DMS114 treated with DMSO at 0.1 percent for 48 hours (cell line): ENCODE measurements at regions not wholly inside any gene's neighbourhood (a gene's known extent, or its start where the extent isn't known, plus 50 kb on each side); places are given as distances from the start of the nearest gene placed in this dataset.
"Not testable (repeated sequence)": the region's sequence is repeated elsewhere in the genome, so short reads cannot be mapped to it uniquely, and the experiment has no call there.

Experiments used
- DNase-seq: peaks from one replicate; lab custom pipeline; 2025; ENCODE audit not compliant: unreplicated experiment; lab: John Stamatoyannopoulos, UW

DNA sequence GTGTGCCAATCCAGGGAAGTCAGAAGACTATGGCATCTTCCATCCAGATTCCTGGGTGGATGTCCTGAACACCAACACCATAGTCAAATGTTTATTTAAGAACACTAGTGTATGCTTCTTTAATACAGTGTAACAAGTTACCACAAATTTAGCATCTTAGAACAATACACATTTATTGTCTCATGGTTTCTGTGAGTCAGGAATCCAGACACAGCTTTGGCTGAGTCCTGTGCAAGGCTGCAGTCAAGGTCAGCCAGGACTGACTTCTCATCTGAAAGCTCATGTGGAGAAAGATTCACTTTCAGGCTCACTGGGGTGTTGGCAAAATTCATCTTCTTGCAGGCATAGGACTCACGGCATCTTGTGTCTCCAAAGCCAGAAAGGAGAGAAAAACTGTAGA is 143.4 kb downstream of the ANXA2 start:
- DNase-seq = no peak

DNA sequence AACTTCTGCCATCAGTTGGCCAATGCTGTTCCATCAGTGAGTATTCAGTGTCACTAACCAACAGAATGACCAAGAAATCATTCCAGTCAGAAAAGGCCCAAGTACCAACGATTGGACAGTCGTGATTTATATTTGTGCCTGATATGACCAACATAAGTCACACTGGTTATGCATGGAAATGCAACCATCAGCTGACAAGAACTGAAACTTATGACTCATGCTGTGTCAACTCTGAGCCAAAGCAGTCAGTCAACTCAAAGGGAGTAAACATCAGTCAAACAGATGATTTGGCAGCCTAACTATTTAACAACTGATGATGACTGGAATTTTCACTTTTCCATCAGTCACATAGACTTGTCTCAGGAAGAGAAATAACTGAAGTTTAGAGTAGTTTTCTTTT is 142.4 kb downstream of the ANXA2 start:
- no peak for DNase-seq

DNA sequence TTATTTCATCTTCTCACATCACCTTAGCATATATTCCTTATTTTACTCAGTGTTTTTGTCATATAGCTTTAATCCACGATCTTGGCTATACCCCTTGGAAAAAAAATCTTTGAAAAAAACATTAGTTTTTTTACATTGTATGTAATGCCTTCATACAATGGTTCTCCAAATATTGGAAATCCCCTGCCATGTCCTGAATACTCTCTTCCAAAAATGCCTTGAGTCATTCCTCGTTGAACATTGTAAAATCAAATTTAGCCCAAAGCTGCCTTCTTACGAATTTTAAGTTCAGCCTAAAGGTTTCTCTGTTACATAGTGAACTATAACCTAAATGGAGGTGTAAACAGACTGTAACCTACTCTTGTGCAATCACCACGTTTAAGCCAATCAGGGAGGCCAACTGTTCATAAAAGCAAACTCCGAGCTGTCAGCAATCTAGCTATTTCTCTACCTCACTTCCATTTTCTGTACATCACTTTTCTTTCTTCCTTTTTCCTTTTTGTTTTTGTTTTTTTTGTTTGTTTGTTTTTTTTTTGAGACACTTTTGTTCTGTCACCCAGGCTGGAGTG is 140.1 kb downstream of the ANXA2 start:
- DNase-seq = no peak

DNA sequence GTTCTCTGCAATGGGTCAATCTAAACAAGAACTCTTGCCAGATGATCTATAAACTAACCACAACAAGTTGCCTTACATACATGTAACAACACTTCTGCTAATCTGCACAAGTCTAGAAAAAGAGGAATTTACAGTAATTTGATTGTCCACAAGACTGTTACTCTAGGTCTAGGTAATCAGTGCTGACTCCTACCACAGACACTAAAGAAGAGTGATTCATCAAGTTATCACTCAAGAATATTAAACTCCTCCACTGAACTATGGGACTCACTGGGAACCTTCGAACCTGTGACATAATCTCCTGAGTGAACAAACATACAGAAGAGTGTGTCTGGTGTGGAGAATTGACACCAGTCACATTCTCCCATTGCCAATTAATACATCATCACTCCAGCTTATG is 138.3 kb downstream of the ANXA2 start:
- no peak for DNase-seq

DNA sequence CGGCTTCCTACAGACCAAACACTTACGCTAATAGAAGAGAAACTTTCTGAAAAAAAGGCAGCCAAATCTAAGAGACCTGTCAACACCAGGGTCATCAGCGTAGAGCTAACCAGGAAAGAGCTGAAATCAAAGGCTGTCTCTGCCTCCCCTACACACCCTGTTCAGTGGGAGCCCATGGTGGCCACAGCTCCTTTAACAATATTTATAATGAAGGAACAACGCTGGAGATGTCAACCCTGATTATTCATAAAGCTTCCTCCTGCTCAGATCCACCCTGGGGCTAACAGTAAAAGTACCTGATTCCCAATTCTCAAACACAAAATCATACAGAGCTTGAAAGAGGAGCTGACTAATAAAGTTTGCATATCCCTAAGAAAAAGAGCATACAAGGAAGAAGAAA is 133.7 kb downstream of the ANXA2 start:
- no peak for DNase-seq

DNA sequence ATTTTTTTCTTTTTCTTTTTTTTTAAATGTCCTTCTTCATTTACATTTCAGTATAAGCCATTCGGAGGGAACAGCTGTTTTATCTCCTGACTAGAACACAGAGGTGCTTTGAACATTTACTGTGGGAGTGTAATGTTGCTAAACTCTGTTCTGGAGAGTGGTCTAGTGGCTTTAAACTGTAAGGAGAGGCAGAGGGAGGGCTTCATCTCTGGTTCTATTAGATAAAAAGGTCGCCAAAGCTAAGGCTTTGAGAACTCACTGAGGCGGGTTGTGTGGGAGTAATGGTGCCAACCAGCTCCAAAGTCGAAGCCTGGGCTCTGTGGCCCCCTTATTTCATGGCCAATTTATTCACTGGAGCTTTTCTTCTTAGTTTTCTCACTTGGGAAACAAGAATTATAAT is 133.2 kb downstream of the ANXA2 start:
- no peak for DNase-seq

DNA sequence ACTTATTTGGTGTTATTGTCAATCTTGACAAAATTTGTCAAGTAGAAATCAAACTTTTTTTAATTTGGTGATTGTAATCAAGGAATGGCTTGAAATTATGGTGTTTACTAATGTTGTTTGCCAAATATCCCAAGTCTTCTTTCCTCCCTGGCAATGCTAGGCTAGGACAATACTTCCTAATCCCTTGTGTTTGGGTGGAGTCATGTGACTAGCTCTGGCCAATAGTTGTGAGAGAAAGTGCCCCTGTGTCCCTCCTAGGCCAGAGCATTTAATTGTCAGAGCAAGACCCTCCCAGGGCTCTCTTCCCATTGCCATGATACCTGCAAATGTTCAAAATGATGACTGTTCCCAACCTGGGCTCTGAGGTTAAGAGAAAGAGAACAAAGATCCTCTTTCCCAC is 132.7 kb downstream of the ANXA2 start:
- no peak for DNase-seq

DNA sequence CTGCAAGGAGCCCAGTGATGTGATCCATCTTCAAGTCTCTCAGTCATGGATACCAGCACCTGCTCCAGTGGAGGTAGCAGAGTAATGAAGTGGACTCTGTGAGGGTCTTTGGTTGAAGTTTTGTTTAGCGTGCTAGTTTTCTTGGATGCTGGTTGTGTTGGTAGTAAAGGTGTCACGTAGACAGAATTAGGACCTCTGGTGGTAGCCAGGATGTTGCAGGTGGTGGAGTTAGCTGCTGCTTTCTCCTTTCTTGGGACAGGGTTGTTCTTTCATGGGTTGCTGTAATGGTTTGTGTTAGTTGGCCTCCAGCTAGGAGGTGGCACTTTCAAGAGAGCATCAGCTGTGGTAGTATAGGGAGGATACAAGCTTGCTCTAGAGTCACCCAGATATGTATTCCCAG is 125.2 kb downstream of the ANXA2 start:
- DNase-seq = no peak

DNA sequence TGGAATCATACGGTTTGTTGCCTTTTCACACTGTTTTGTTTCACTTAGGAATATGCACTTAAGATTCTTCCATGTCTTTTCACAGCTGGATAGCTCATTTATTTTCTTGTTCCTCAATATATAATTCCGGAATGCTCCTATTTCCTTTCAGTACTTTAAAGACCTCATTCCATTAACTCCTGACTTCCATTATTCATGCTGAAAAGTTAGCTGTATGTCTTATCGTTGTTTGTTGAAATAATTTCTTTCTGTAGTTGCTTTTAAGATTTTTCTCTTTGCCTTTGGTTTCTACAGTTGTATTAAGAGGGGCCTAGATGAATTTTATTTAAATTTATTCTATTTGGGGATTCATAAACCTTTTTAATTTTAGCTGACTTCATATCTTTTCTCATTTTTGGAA is 122.2 kb downstream of the ANXA2 start:
- DNase-seq = no peak

DNA sequence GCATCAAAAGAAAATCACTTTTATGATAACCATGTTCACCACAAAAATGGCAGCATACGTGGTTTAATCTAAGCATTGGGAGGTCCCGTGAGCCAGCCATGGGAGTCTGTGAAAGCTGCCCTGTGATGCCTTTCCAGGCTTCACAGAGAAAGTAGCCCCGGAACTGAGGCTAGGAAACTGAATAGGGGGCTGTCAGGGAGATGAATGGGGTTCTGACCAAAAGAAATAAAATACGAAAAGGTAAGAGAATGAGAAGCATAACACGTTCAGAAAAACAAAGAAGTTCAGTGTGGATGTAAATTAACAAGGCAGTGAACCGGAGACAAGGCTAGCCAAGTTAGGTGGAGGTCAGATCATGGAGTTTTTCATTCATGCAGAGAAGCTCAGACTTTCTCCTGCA is 118.9 kb downstream of the ANXA2 start:
- DNase-seq = no peak

DNA sequence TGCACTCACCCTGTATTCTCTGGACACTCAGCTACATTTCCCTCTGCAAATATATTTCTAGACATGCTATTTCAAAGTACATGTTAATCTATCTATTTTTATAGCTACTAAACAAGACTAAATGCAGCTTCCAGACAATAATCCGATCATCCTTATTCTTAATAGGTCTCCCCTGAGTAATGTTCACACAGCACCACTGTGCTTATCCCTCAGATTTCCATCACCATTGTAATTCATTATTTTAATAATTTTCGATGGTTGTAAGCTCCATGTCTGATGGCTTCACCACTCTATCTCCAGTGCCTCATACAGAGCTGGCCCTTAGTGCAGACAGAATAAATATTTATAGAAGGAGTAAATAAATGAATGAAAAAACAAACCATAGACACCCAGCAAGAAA is 117.5 kb downstream of the ANXA2 start:
- no peak for DNase-seq

DNA sequence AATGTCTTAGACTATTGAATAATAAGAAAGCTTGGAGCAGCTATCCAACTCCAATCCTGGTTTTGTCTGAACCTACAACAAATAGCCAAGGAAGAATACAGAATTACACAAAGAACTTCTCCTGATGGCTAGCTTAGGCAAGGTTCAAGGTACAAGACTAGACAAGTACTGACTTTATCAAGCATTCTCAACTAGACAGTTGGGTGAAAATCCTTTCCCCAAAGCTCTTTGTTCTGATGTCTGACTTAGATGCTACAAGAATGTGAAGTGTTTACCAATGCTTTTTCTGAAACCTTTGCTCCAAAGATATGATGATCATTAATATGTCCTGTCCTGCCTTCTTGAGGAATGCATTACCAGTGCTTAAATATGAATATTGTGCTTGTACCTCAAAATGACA is 113.8 kb downstream of the ANXA2 start:
- no peak for DNase-seq

DNA sequence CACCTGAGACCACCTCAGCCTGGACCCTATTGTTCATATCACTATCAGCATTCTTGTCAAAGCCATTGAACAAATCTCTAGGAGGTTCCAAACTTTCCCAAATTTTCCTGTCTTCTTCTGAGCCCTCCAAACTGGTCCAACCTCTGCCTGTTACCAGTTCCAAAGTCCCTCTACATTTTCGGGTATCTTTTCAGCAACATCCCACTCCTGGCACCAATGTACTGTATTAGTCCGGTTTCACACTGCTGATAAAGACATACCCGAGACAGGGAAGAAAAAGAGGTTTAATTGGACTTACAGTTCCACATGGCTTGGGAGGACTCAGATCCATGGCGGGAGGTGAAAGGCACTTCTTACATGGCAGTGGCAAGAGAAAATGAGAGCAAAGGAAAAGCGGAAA is 101.9 kb downstream of the ANXA2 start:
- not testable (repeated sequence) for DNase-seq

DNA sequence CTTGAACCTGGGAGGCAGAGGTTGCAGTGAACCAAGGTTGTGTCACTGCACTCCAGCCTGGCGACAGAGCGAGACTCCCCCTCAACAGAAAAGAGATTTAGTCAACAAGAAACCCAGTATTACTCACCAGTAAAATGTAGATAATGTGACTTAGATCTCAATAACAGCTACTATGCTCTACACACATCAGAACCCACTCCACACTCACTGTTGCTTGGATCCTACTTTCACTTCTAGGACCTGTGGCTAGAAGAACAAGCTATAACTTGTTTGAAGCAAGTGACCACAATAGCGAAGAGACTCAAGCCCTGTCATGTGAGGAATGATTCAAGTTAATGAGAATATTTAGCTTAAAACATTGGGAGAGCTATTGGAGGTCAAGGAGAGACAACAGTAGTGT is 100.7 kb downstream of the ANXA2 start:
- no peak for DNase-seq
